ENCODE measurements at regions not wholly inside any gene's neighbourhood (a gene's known extent, or its start where the extent isn't known, plus 50 kb on each side); places are given as distances from the start of the nearest gene placed in this dataset.

- no peaks in the 10 kb centered on the region for H3K36me3 Mint-ChIP-seq
- H3K27ac Mint-ChIP-seq = no peak overlapping the region
- peaks cover 6 to 7% (median 6%) of the 10 kb centered on the region in 3 donors for H3K9me3 Mint-ChIP-seq
- H3K27me3 Mint-ChIP-seq = peaks cover 8% of the 10 kb centered on the region
- H3K4me3 Mint-ChIP-seq = no peak overlapping the region
- H3K4me1 Mint-ChIP-seq = peaks cover 4 to 5% (median 4%) of the 10 kb centered on the region in 3 donors
Measured at GRCh38 chr4:146998157-146998556, 52.5 kb upstream of the TTC29 start.

GRCh38 chr4:147003956-147004809 lies 58.5 kb upstream of the TTC29 start:
- Mint-ChIP-seq H3K27me3 (peaks cover 5% of the 10 kb centered on the region), H3K27ac (no peak overlapping the region), H3K4me1 (no peaks in the 10 kb centered on the region), H3K36me3 (no peaks in the 10 kb centered on the region), H3K9me3 (no peaks in the 10 kb centered on the region), H3K4me3 (no peak overlapping the region)

- Mint-ChIP-seq H3K4me3 (no peak overlapping the region), H3K36me3 (no peaks in the 10 kb centered on the region), H3K4me1 (no peaks in the 10 kb centered on the region), H3K27ac (no peak overlapping the region), H3K27me3 (peaks cover 4% of the 10 kb centered on the region), H3K9me3 (no peaks in the 10 kb centered on the region)
Measured at GRCh38 chr4:147006229-147006628, 60.6 kb upstream of the TTC29 start.

GRCh38 chr4:147009875-147010274 lies 64.2 kb upstream of the TTC29 start:
- Mint-ChIP-seq H3K9me3 (no peaks in the 10 kb centered on the region), H3K27me3 (peaks cover 2% of the 10 kb centered on the region)

GRCh38 chr4:147011411-147011810 lies 65.7 kb upstream of the TTC29 start:
- Mint-ChIP-seq H3K36me3 (no peaks in the 10 kb centered on the region), H3K27me3 (peaks cover 5% of the 10 kb centered on the region), H3K4me3 (no peak overlapping the region), H3K9me3 (no peaks in the 10 kb centered on the region), H3K27ac (no peak overlapping the region), H3K4me1 (no peaks in the 10 kb centered on the region)

More at GRCh38 chr4:147009875-147010274, 64.2 kb upstream of the TTC29 start:
- H3K27ac Mint-ChIP-seq = no peak overlapping the region
- no peaks in the 10 kb centered on the region for H3K4me1 Mint-ChIP-seq
- H3K4me3 Mint-ChIP-seq = no peak overlapping the region
- H3K36me3 Mint-ChIP-seq = no peaks in the 10 kb centered on the region

GRCh38 chr4:147012059-147012707 lies 66.5 kb upstream of the TTC29 start:
- Mint-ChIP-seq H3K9me3 (no peaks in the 10 kb centered on the region), H3K4me1 (no peaks in the 10 kb centered on the region), H3K4me3 (no peak overlapping the region), H3K36me3 (no peaks in the 10 kb centered on the region), H3K27me3 (peaks cover 5% of the 10 kb centered on the region), H3K27ac (no peak overlapping the region)

GRCh38 chr4:147014946-147015345 lies 69.3 kb upstream of the TTC29 start:
- H3K27me3 Mint-ChIP-seq = peaks cover 5% of the 10 kb centered on the region
- no peak overlapping the region for H3K27ac Mint-ChIP-seq
- H3K4me1 Mint-ChIP-seq = no peaks in the 10 kb centered on the region
- no peaks in the 10 kb centered on the region for H3K9me3 Mint-ChIP-seq
- H3K36me3 Mint-ChIP-seq = no peaks in the 10 kb centered on the region
- H3K4me3 Mint-ChIP-seq = no peak overlapping the region

GRCh38 chr4:147015491-147015890 lies 69.8 kb upstream of the TTC29 start:
- H3K27me3 Mint-ChIP-seq = peaks cover 5% of the 10 kb centered on the region
- no peaks in the 10 kb centered on the region for H3K36me3 Mint-ChIP-seq
- no peak overlapping the region for H3K4me3 Mint-ChIP-seq
- H3K4me1 Mint-ChIP-seq = no peaks in the 10 kb centered on the region
- H3K27ac Mint-ChIP-seq = no peak overlapping the region
- no peaks in the 10 kb centered on the region for H3K9me3 Mint-ChIP-seq

GRCh38 chr4:147017081-147017480 lies 71.4 kb upstream of the TTC29 start:
- H3K4me1 Mint-ChIP-seq = no peaks in the 10 kb centered on the region
- no peak overlapping the region for H3K27ac Mint-ChIP-seq
- peaks cover 3% of the 10 kb centered on the region for H3K27me3 Mint-ChIP-seq
- H3K36me3 Mint-ChIP-seq = no peaks in the 10 kb centered on the region
- no peaks in the 10 kb centered on the region for H3K9me3 Mint-ChIP-seq
- H3K4me3 Mint-ChIP-seq = no peak overlapping the region

- Mint-ChIP-seq H3K4me3 (no peak overlapping the region), H3K27ac (no peak overlapping the region), H3K36me3 (no peaks in the 10 kb centered on the region), H3K27me3 (peaks cover 3% of the 10 kb centered on the region), H3K4me1 (no peaks in the 10 kb centered on the region), H3K9me3 (peaks cover 0 to 2% (median 0%) of the 10 kb centered on the region in 3 donors)
Measured at GRCh38 chr4:147019091-147019490, 73.4 kb upstream of the TTC29 start.

- H3K9me3 Mint-ChIP-seq = peaks cover 0 to 2% (median 0%) of the 10 kb centered on the region in 3 donors
- H3K27ac Mint-ChIP-seq = no peak overlapping the region
- H3K4me1 Mint-ChIP-seq = no peaks in the 10 kb centered on the region
Measured at GRCh38 chr4:147020456-147020855, 74.8 kb upstream of the TTC29 start.

GRCh38 chr4:147025042-147025441 lies 79.4 kb upstream of the TTC29 start:
- Mint-ChIP-seq H3K4me3 (no peak overlapping the region), H3K36me3 (no peaks in the 10 kb centered on the region), H3K27me3 (no peaks in the 10 kb centered on the region), H3K9me3 (peaks cover 0 to 2% (median 0%) of the 10 kb centered on the region in 3 donors), H3K4me1 (no peaks in the 10 kb centered on the region), H3K27ac (no peak overlapping the region)

More at GRCh38 chr4:147020456-147020855, 74.8 kb upstream of the TTC29 start:
- Mint-ChIP-seq H3K27me3 (no peaks in the 10 kb centered on the region), H3K36me3 (no peaks in the 10 kb centered on the region), H3K4me3 (no peak overlapping the region)

- H3K27ac Mint-ChIP-seq = no peak overlapping the region
- no peaks in the 10 kb centered on the region for H3K4me1 Mint-ChIP-seq
- H3K4me3 Mint-ChIP-seq = no peak overlapping the region
- no peaks in the 10 kb centered on the region for H3K9me3 Mint-ChIP-seq
- no peaks in the 10 kb centered on the region for H3K27me3 Mint-ChIP-seq
- H3K36me3 Mint-ChIP-seq = no peaks in the 10 kb centered on the region
Measured at GRCh38 chr4:147029296-147029695, 83.6 kb upstream of the TTC29 start.

GRCh38 chr4:147034372-147034771 lies 88.7 kb upstream of the TTC29 start:
- Mint-ChIP-seq H3K36me3 (no peaks in the 10 kb centered on the region), H3K27ac (no peak overlapping the region), H3K4me1 (no peaks in the 10 kb centered on the region), H3K27me3 (peaks cover 5% of the 10 kb centered on the region), H3K4me3 (no peak overlapping the region), H3K9me3 (no peaks in the 10 kb centered on the region)

- Mint-ChIP-seq H3K36me3 (no peaks in the 10 kb centered on the region), H3K4me3 (no peak overlapping the region), H3K27ac (no peak overlapping the region), H3K4me1 (no peaks in the 10 kb centered on the region), H3K27me3 (peaks cover 6% of the 10 kb centered on the region), H3K9me3 (no peaks in the 10 kb centered on the region)
Measured at GRCh38 chr4:147037069-147037468, 91.4 kb upstream of the TTC29 start.
